ENCODE measurements at regions not wholly inside any gene's neighbourhood (a gene's known extent, or its start where the extent isn't known, plus 50 kb on each side); places are given as distances from the start of the nearest gene placed in this dataset.

DNA sequence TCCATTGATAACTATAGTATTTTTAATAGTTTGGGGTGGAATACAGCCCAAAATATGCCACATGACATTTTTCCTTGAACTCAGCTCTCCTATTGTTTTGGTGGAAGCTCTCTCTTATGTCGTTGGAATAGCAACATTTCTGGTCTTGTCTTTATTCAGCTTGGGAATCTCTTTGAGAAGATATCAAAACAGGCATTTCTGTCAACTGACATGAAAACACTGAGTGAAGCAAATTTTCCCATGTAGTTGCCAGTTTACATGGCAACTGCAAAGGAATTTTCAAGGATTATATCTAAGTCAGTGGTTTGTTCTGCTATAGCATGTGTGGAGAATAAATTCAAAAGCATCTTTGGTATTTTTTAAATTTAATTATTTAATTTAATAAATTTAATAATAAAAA, 863.5 kb upstream of the CDH8 start:
- TF ChIP-seq, protein P1, sequence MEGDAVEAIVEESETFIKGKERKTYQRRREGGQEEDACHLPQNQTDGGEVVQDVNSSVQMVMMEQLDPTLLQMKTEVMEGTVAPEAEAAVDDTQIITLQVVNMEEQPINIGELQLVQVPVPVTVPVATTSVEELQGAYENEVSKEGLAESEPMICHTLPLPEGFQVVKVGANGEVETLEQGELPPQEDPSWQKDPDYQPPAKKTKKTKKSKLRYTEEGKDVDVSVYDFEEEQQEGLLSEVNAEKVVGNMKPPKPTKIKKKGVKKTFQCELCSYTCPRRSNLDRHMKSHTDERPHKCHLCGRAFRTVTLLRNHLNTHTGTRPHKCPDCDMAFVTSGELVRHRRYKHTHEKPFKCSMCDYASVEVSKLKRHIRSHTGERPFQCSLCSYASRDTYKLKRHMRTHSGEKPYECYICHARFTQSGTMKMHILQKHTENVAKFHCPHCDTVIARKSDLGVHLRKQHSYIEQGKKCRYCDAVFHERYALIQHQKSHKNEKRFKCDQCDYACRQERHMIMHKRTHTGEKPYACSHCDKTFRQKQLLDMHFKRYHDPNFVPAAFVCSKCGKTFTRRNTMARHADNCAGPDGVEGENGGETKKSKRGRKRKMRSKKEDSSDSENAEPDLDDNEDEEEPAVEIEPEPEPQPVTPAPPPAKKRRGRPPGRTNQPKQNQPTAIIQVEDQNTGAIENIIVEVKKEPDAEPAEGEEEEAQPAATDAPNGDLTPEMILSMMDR (IDR thresholded peaks at IDR 0.05) = no peak
- TF ChIP-seq, protein P2, sequence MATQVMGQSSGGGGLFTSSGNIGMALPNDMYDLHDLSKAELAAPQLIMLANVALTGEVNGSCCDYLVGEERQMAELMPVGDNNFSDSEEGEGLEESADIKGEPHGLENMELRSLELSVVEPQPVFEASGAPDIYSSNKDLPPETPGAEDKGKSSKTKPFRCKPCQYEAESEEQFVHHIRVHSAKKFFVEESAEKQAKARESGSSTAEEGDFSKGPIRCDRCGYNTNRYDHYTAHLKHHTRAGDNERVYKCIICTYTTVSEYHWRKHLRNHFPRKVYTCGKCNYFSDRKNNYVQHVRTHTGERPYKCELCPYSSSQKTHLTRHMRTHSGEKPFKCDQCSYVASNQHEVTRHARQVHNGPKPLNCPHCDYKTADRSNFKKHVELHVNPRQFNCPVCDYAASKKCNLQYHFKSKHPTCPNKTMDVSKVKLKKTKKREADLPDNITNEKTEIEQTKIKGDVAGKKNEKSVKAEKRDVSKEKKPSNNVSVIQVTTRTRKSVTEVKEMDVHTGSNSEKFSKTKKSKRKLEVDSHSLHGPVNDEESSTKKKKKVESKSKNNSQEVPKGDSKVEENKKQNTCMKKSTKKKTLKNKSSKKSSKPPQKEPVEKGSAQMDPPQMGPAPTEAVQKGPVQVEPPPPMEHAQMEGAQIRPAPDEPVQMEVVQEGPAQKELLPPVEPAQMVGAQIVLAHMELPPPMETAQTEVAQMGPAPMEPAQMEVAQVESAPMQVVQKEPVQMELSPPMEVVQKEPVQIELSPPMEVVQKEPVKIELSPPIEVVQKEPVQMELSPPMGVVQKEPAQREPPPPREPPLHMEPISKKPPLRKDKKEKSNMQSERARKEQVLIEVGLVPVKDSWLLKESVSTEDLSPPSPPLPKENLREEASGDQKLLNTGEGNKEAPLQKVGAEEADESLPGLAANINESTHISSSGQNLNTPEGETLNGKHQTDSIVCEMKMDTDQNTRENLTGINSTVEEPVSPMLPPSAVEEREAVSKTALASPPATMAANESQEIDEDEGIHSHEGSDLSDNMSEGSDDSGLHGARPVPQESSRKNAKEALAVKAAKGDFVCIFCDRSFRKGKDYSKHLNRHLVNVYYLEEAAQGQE (IDR thresholded peaks at IDR 0.05; ENCODE audit: insufficient read depth in 1 of 2, low read depth in 2 of 2, low read length in 1 of 2) = no peak
